ENCODE measurements at regions not wholly inside any gene's neighbourhood (a gene's known extent, or its start where the extent isn't known, plus 50 kb on each side); places are given as distances from the start of the nearest gene placed in this dataset.

DNA sequence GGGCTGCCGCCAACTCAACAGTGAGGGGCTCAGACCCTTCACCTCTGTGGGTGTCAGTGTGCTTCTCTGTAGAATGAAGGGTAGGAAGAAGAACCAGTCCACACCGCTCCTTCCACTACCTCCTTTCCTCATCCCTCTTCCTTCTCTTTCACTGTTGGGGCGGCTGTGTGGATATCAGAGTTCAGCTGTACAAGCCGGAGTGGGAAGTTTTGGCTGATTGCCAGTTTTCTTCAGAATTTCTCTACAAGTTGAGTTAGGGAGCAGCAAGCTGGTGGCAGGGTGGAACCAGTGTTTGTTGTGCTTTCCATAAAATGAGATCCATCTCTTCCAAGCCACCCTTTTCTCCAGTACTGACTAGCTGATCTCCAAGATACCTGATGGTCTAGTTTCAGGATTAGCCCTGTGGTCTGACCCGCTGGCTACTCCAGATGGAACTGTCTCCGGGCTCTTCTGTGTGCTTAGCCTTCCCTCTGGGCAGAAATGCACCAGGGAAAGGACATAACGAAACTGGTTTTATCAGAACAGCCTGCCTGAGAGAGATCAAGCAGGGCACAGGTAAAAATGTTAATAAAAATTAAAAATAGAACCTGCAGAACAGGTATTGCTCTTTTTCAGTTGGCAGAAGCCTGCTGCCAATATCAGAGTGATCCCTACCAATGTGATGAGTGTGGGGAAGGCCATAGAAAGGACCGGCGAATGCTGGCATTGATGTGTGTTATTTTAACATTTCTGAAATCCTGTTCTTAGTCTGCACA, 169.9 kb upstream of the TSC22D2 start:
- TF ChIP-seq, protein P1, sequence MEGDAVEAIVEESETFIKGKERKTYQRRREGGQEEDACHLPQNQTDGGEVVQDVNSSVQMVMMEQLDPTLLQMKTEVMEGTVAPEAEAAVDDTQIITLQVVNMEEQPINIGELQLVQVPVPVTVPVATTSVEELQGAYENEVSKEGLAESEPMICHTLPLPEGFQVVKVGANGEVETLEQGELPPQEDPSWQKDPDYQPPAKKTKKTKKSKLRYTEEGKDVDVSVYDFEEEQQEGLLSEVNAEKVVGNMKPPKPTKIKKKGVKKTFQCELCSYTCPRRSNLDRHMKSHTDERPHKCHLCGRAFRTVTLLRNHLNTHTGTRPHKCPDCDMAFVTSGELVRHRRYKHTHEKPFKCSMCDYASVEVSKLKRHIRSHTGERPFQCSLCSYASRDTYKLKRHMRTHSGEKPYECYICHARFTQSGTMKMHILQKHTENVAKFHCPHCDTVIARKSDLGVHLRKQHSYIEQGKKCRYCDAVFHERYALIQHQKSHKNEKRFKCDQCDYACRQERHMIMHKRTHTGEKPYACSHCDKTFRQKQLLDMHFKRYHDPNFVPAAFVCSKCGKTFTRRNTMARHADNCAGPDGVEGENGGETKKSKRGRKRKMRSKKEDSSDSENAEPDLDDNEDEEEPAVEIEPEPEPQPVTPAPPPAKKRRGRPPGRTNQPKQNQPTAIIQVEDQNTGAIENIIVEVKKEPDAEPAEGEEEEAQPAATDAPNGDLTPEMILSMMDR (IDR thresholded peaks at IDR 0.05; ENCODE audit: insufficient read depth, low read length, poor library complexity, severe bottlenecking) = no peak
- TF ChIP-seq EZH2phosphoT487 (conservative IDR thresholded peaks at IDR 0.05; ENCODE audit: low read length) = no peak
